ENCODE measurements at regions not wholly inside any gene's neighbourhood (a gene's known extent, or its start where the extent isn't known, plus 50 kb on each side); places are given as distances from the start of the nearest gene placed in this dataset.
"Not testable (repeated sequence)": the region's sequence is repeated elsewhere in the genome, so short reads cannot be mapped to it uniquely, and the experiment has no call there.

GRCh38 chr5:118603278-118603677 is 385.1 kb downstream of the DTWD2 start:
- DNase-seq = no peak

GRCh38 chr5:118598311-118598710 is 390.0 kb downstream of the DTWD2 start:
- no peak for DNase-seq

- no peak for DNase-seq
Observed at GRCh38 chr5:118597543-118597942, 390.8 kb downstream of the DTWD2 start.

- DNase-seq = no peak
Observed at GRCh38 chr5:118596255-118596654, 392.1 kb downstream of the DTWD2 start.

GRCh38 chr5:118593003-118593328 is 395.4 kb downstream of the DTWD2 start:
- no peak for DNase-seq

GRCh38 chr5:118592229-118593002 is 395.9 kb downstream of the DTWD2 start:
- no peak for DNase-seq

GRCh38 chr5:118590806-118591205 is 397.5 kb downstream of the DTWD2 start:
- no peak for DNase-seq

GRCh38 chr5:118580949-118581348 is 407.4 kb downstream of the DTWD2 start:
- no peak for DNase-seq

- no peak for DNase-seq
Observed at GRCh38 chr5:118578093-118578492, 410.3 kb downstream of the DTWD2 start.

- DNase-seq = no peak
Observed at GRCh38 chr5:118577621-118578020, 410.7 kb downstream of the DTWD2 start.

GRCh38 chr5:118570276-118570675 is 418.1 kb downstream of the DTWD2 start:
- DNase-seq = not testable (repeated sequence)

- not testable (repeated sequence) for DNase-seq
Observed at GRCh38 chr5:118569596-118569995, 418.8 kb downstream of the DTWD2 start.

GRCh38 chr5:118565335-118565971 is 422.9 kb downstream of the DTWD2 start:
- no peak for DNase-seq

GRCh38 chr5:118561971-118562370 is 426.4 kb downstream of the DTWD2 start:
- DNase-seq = no peak

- no peak for DNase-seq
Observed at GRCh38 chr5:118561235-118561634, 427.1 kb downstream of the DTWD2 start.

- no peak for DNase-seq
Observed at GRCh38 chr5:118558871-118559270, 429.5 kb downstream of the DTWD2 start.

- DNase-seq = no peak
Observed at GRCh38 chr5:118557251-118557661, 431.1 kb downstream of the DTWD2 start.

- no peak for DNase-seq
Observed at GRCh38 chr5:118556792-118557191, 431.6 kb downstream of the DTWD2 start.

GRCh38 chr5:118555727-118556126 is 432.6 kb downstream of the DTWD2 start:
- no peak for DNase-seq

GRCh38 chr5:118554981-118555380 is 433.4 kb downstream of the DTWD2 start:
- no peak for DNase-seq

GRCh38 chr5:118554241-118554640 is 434.1 kb downstream of the DTWD2 start:
- no peak for DNase-seq

- no peak for DNase-seq
Observed at GRCh38 chr5:118553662-118554061, 434.7 kb downstream of the DTWD2 start.

GRCh38 chr5:118552731-118553360 is 435.5 kb downstream of the DTWD2 start:
- DNase-seq = no peak

- DNase-seq = no peak
Observed at GRCh38 chr5:118552146-118552545, 436.2 kb downstream of the DTWD2 start.
